Putamen (tissue), 1 donor: ENCODE measurements at regions not wholly inside any gene's neighbourhood (a gene's known extent, or its start where the extent isn't known, plus 50 kb on each side); places are given as distances from the start of the nearest gene placed in this dataset.
"Not testable (repeated sequence)": the region's sequence is repeated elsewhere in the genome, so short reads cannot be mapped to it uniquely, and the experiment has no call there.

ENCODE experiments used
- DNase-seq: peaks from one replicate; pipeline ENCODE4 v3.0.0-alpha.2; 2016; ENCODE audit warnings: low spot score

- DNase-seq, result no peak
Measured at GRCh38 chr3:13194285-13195209, 121.3 kb upstream of the IQSEC1 start.

- no peak for DNase-seq
Measured at GRCh38 chr3:13193320-13194284, 120.4 kb upstream of the IQSEC1 start.

GRCh38 chr3:13192471-13193213 is 119.4 kb upstream of the IQSEC1 start:
- DNase-seq, result no peak

GRCh38 chr3:13191016-13191415 is 117.8 kb upstream of the IQSEC1 start:
- DNase-seq, result no peak

GRCh38 chr3:13190378-13190765 is 117.1 kb upstream of the IQSEC1 start:
- DNase-seq, result no peak

- DNase-seq, result no peak
Measured at GRCh38 chr3:13189639-13190377, 116.6 kb upstream of the IQSEC1 start.

- DNase-seq, result no peak
Measured at GRCh38 chr3:13188975-13189374, 115.7 kb upstream of the IQSEC1 start.

- no peak for DNase-seq
Measured at GRCh38 chr3:13188181-13188779, 115.1 kb upstream of the IQSEC1 start.

- DNase-seq, result no peak
Measured at GRCh38 chr3:13187593-13187992, 114.4 kb upstream of the IQSEC1 start.

GRCh38 chr3:13186435-13186815 is 113.2 kb upstream of the IQSEC1 start:
- no peak for DNase-seq

- DNase-seq, result no peak
Measured at GRCh38 chr3:13185737-13186434, 112.7 kb upstream of the IQSEC1 start.

GRCh38 chr3:13179582-13180210 is 106.5 kb upstream of the IQSEC1 start:
- not testable (repeated sequence) for DNase-seq

- DNase-seq, result no peak
Measured at GRCh38 chr3:13179181-13179580, 106.0 kb upstream of the IQSEC1 start.

- DNase-seq, result no peak
Measured at GRCh38 chr3:13178107-13178506, 104.9 kb upstream of the IQSEC1 start.

GRCh38 chr3:13177641-13178040 is 104.4 kb upstream of the IQSEC1 start:
- DNase-seq, result no peak

GRCh38 chr3:13177236-13177635 is 104.0 kb upstream of the IQSEC1 start:
- no peak for DNase-seq

- DNase-seq, result no peak
Measured at GRCh38 chr3:13176445-13176844, 103.2 kb upstream of the IQSEC1 start.

- no peak for DNase-seq
Measured at GRCh38 chr3:13174803-13175135, 101.5 kb upstream of the IQSEC1 start.

- DNase-seq, result no peak
Measured at GRCh38 chr3:13174011-13174802, 101.0 kb upstream of the IQSEC1 start.
